ENCODE measurements at regions not wholly inside any gene's neighbourhood (a gene's known extent, or its start where the extent isn't known, plus 50 kb on each side); places are given as distances from the start of the nearest gene placed in this dataset.

GRCh38 chr6:1057490-1058135 is 254.3 kb upstream of the FOXQ1 start:
- H3K27me3 ChIP-seq (ENCODE audit: insufficient read depth, low read length), result no peaks in the 10 kb centered on the region
- H3K4me3 ChIP-seq (ENCODE audit: low read depth, low read length), result no peak overlapping the region
- no peaks in the 10 kb centered on the region for H3K36me3 ChIP-seq (ENCODE audit: insufficient read depth, low read length)
- no peaks in the 10 kb centered on the region for H3K4me1 ChIP-seq (ENCODE audit: control insufficient read depth, insufficient read depth, low read length, unreplicated experiment)
- no peak overlapping the region for H3K27ac ChIP-seq (ENCODE audit: low read depth, low read length)
- H3K79me2 ChIP-seq (ENCODE audit: control insufficient read depth, insufficient read depth, low read length, unreplicated experiment), result no peaks in the 10 kb centered on the region
- H2AFZ ChIP-seq (ENCODE audit: low read length, unreplicated experiment), result no peak overlapping the region

DNA sequence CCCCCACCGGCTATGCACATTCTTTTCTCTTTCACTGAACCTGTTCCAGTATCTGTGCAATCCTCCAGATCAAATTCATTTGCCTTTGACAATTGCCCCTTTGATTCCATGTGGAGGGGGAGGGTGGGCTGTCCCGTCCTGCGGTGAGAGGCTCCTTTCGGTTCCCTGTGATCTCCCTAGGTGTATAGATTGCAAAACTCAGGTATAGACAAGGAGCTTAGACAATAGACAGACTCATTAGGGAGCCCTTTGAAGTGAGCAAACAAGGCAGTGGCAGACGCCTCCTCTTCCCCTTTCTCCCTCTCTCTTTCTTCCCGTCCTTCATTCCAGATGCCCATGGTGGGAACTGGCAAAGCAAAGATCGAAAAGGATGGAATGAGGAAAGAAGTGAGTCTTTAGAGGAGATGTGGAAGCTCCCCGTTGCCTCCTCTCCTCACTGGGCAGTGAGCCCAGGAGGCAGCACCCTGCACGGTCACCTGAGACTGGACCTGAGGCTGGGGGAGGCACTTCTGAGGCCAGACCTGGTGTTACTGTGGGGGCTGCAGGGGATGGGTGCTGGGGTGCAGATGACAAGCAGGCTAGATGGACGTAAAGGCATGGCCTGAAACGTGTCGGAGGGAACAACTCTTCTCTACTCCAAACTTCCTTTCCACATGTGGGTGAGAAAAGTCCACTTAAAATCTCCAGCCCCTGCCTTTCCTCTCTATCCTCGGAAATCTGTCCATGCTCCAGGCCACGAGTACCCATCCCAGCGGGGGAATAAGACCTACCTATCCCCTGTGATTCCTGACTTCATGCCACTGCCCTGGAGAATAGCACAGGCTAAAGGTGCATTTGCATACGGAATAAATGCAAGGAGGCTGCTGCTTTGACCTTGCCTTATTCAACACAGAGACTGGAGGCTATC is 256.6 kb upstream of the FOXQ1 start:
- H3K4me3 ChIP-seq (ENCODE audit: low read depth, low read length), result no peak overlapping the region
- no peaks in the 10 kb centered on the region for H3K36me3 ChIP-seq (ENCODE audit: insufficient read depth, low read length)
- H3K79me2 ChIP-seq (ENCODE audit: control insufficient read depth, insufficient read depth, low read length, unreplicated experiment), result no peaks in the 10 kb centered on the region
- H3K27ac ChIP-seq (ENCODE audit: low read depth, low read length), result no peak overlapping the region
- H3K4me1 ChIP-seq (ENCODE audit: control insufficient read depth, insufficient read depth, low read length, unreplicated experiment), result no peaks in the 10 kb centered on the region
- H2AFZ ChIP-seq (ENCODE audit: low read length, unreplicated experiment), result no peak overlapping the region
- H3K27me3 ChIP-seq (ENCODE audit: insufficient read depth, low read length), result no peaks in the 10 kb centered on the region

- H3K27me3 ChIP-seq (ENCODE audit: insufficient read depth, low read length), result no peaks in the 10 kb centered on the region
- H3K79me2 ChIP-seq (ENCODE audit: control insufficient read depth, insufficient read depth, low read length, unreplicated experiment), result no peaks in the 10 kb centered on the region
- H3K4me3 ChIP-seq (ENCODE audit: low read depth, low read length), result no peak overlapping the region
These were observed 257.3 kb upstream of the FOXQ1 start for GRCh38 chr6:1054653-1055014.

GRCh38 chr6:1053586-1053985 is 258.3 kb upstream of the FOXQ1 start:
- Histone ChIP-seq H3K4me3 (ENCODE audit: low read depth, low read length) (no peak overlapping the region), H3K27me3 (ENCODE audit: insufficient read depth, low read length) (no peaks in the 10 kb centered on the region), H3K79me2 (ENCODE audit: control insufficient read depth, insufficient read depth, low read length, unreplicated experiment) (no peaks in the 10 kb centered on the region), H3K36me3 (ENCODE audit: insufficient read depth, low read length) (no peaks in the 10 kb centered on the region), H2AFZ (ENCODE audit: low read length, unreplicated experiment) (no peak overlapping the region), H3K4me1 (ENCODE audit: control insufficient read depth, insufficient read depth, low read length, unreplicated experiment) (no peaks in the 10 kb centered on the region), H3K27ac (ENCODE audit: low read depth, low read length) (no peak overlapping the region)

More at GRCh38 chr6:1054653-1055014, 257.3 kb upstream of the FOXQ1 start:
- H3K27ac ChIP-seq (ENCODE audit: low read depth, low read length), result no peak overlapping the region
- no peaks in the 10 kb centered on the region for H3K36me3 ChIP-seq (ENCODE audit: insufficient read depth, low read length)
- H3K4me1 ChIP-seq (ENCODE audit: control insufficient read depth, insufficient read depth, low read length, unreplicated experiment), result no peaks in the 10 kb centered on the region
- no peak overlapping the region for H2AFZ ChIP-seq (ENCODE audit: low read length, unreplicated experiment)

DNA sequence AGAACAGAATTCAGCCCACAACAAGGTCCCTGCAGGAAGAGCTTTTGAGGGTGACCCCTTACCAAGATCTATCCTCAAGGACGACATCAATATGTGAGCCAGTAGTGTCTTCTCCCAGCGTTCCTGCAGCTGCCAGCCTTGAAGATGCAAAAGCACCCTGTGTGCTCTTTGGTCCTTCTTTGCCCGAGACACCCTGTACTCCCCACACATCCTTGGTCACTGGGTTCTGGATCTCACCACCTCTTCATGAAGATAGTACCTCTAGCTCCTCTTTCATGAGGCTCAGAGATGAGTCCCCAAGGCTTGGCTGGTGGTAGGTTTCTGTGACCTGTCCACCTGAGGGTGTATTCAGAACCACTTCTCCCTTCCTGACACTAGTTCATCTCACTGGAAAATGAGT is 259.6 kb upstream of the FOXQ1 start:
- no peaks in the 10 kb centered on the region for H3K4me1 ChIP-seq (ENCODE audit: control insufficient read depth, insufficient read depth, low read length, unreplicated experiment)
- no peak overlapping the region for H2AFZ ChIP-seq (ENCODE audit: low read length, unreplicated experiment)
- H3K27me3 ChIP-seq (ENCODE audit: insufficient read depth, low read length), result no peaks in the 10 kb centered on the region
- no peaks in the 10 kb centered on the region for H3K79me2 ChIP-seq (ENCODE audit: control insufficient read depth, insufficient read depth, low read length, unreplicated experiment)
- H3K27ac ChIP-seq (ENCODE audit: low read depth, low read length), result no peak overlapping the region
- H3K4me3 ChIP-seq (ENCODE audit: low read depth, low read length), result no peak overlapping the region
- no peaks in the 10 kb centered on the region for H3K36me3 ChIP-seq (ENCODE audit: insufficient read depth, low read length)

- Histone ChIP-seq H3K4me1 (ENCODE audit: control insufficient read depth, insufficient read depth, low read length, unreplicated experiment) (no peaks in the 10 kb centered on the region), H3K4me3 (ENCODE audit: low read depth, low read length) (no peak overlapping the region), H3K79me2 (ENCODE audit: control insufficient read depth, insufficient read depth, low read length, unreplicated experiment) (no peaks in the 10 kb centered on the region), H3K36me3 (ENCODE audit: insufficient read depth, low read length) (no peaks in the 10 kb centered on the region), H3K27ac (ENCODE audit: low read depth, low read length) (no peak overlapping the region), H2AFZ (ENCODE audit: low read length, unreplicated experiment) (no peak overlapping the region), H3K27me3 (ENCODE audit: insufficient read depth, low read length) (no peaks in the 10 kb centered on the region)
These were observed 262.0 kb upstream of the FOXQ1 start for GRCh38 chr6:1049900-1050299.

DNA sequence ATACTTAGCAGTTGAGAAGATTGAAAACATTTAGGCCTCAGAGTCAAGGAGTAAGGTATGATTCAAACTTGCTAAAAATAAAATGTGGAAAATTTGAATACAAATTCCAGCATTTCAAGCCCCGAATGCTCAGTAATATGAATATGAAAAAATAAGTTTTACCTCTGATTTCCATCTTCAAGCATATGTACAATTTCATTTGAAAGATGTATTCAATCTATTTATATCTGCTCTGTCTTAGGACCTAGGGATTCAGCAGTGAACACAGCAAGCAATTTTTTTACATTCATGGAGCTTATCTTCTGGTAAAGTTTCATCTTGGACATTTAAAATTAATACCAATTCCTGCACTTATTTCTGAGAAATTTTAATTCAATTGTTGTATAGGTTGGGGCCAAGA is 262.7 kb upstream of the FOXQ1 start:
- Histone ChIP-seq H3K36me3 (ENCODE audit: insufficient read depth, low read length) (no peaks in the 10 kb centered on the region), H3K4me3 (ENCODE audit: low read depth, low read length) (no peak overlapping the region), H3K27ac (ENCODE audit: low read depth, low read length) (no peak overlapping the region), H2AFZ (ENCODE audit: low read length, unreplicated experiment) (no peak overlapping the region), H3K79me2 (ENCODE audit: control insufficient read depth, insufficient read depth, low read length, unreplicated experiment) (no peaks in the 10 kb centered on the region), H3K27me3 (ENCODE audit: insufficient read depth, low read length) (no peaks in the 10 kb centered on the region), H3K4me1 (ENCODE audit: control insufficient read depth, insufficient read depth, low read length, unreplicated experiment) (no peaks in the 10 kb centered on the region)

- Histone ChIP-seq H3K4me1 (ENCODE audit: control insufficient read depth, insufficient read depth, low read length, unreplicated experiment) (no peaks in the 10 kb centered on the region), H3K27ac (ENCODE audit: low read depth, low read length) (no peak overlapping the region), H3K79me2 (ENCODE audit: control insufficient read depth, insufficient read depth, low read length, unreplicated experiment) (no peaks in the 10 kb centered on the region), H3K36me3 (ENCODE audit: insufficient read depth, low read length) (no peaks in the 10 kb centered on the region), H2AFZ (ENCODE audit: low read length, unreplicated experiment) (no peak overlapping the region), H3K4me3 (ENCODE audit: low read depth, low read length) (no peak overlapping the region), H3K27me3 (ENCODE audit: insufficient read depth, low read length) (no peaks in the 10 kb centered on the region)
These were observed 263.8 kb upstream of the FOXQ1 start for GRCh38 chr6:1047981-1048541.

DNA sequence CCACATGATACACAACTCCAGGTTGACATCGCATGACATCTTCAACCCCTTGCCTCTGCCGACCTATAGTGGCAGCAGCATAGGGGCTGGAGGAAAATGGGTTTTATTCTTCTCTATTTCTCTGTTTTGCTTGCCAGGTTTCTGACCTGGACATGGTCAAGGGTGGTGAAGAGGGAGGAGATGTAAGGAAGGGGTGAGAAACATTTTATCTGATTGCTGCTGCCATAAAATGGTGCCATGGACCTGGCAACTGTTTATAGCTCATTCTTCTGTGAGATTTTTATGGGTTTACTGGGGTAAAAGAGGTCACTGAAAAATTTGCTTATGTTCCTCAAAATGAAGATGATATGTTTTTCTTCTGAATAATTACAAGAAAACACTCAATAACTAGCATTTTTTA is 266.7 kb upstream of the FOXQ1 start:
- Histone ChIP-seq H3K4me3 (ENCODE audit: low read depth, low read length) (no peak overlapping the region), H2AFZ (ENCODE audit: low read length, unreplicated experiment) (no peak overlapping the region), H3K79me2 (ENCODE audit: control insufficient read depth, insufficient read depth, low read length, unreplicated experiment) (no peaks in the 10 kb centered on the region), H3K27me3 (ENCODE audit: insufficient read depth, low read length) (no peaks in the 10 kb centered on the region), H3K27ac (ENCODE audit: low read depth, low read length) (no peak overlapping the region), H3K36me3 (ENCODE audit: insufficient read depth, low read length) (no peaks in the 10 kb centered on the region), H3K4me1 (ENCODE audit: control insufficient read depth, insufficient read depth, low read length, unreplicated experiment) (no peaks in the 10 kb centered on the region)

DNA sequence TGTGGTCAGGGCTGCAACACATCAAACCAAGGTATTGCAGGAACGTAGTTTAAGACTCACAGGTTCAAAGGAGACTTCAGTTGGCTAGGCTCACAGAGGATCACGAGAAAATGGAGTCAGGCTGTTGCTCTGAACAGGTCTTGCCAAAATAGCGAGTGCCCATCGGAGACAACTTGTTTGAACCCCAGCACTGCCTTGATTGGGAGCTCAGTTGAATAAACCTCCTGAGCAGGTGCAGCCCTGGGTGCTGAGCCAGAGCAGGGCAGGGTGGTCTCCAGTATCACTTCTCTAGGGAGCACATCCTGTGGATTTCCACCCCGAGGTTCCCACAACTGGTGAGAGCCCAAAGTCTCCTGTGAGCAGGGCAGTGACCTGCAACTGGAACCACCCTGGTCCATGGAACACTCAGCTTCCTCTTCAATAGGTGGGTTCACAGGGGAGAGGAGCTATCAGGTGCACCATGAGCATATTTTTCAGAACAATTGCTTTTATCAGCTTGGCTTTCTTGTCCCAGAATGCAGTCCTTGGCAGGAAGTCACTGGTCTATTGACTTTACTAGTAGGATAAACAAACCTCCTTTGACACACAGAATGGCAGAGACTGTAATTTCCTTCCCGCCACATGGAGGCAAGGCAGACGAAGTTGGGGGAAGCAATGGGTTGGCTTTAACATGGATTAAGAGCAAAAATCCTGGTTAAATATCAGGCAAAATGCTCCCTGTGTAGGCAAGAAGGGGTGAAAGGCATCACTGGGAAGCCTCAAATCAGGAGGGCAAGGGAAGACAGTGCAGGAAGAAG is 267.7 kb upstream of the FOXQ1 start:
- H3K36me3 ChIP-seq (ENCODE audit: insufficient read depth, low read length), result no peaks in the 10 kb centered on the region
- H2AFZ ChIP-seq (ENCODE audit: low read length, unreplicated experiment), result no peak overlapping the region
- H3K27ac ChIP-seq (ENCODE audit: low read depth, low read length), result no peak overlapping the region
- no peaks in the 10 kb centered on the region for H3K4me1 ChIP-seq (ENCODE audit: control insufficient read depth, insufficient read depth, low read length, unreplicated experiment)
- no peak overlapping the region for H3K4me3 ChIP-seq (ENCODE audit: low read depth, low read length)
- no peaks in the 10 kb centered on the region for H3K79me2 ChIP-seq (ENCODE audit: control insufficient read depth, insufficient read depth, low read length, unreplicated experiment)
- no peaks in the 10 kb centered on the region for H3K27me3 ChIP-seq (ENCODE audit: insufficient read depth, low read length)
